Natural killer cell treated with Interleukin-12 subunit alpha and Interleukin-12 subunit beta and Interleukin-15 and Interleukin-18, amount 100 ng/mL, for 72 hours (primary cell): ENCODE measurements at regions not wholly inside any gene's neighbourhood (a gene's known extent, or its start where the extent isn't known, plus 50 kb on each side); places are given as distances from the start of the nearest gene placed in this dataset.

Experiments
- ATAC-seq, 2 donors: fragments of 150-1000 bp; cut with Tn5 transposase in 1 of 2; sonication (Bioruptor Pico), chemical (Tn5 transposase) in 1 of 2; 2 replicates each; pipeline ENCODE4 v1.10.0; 2021
- DNase-seq: peaks from one replicate; pipeline ENCODE4 v3.0.0; 2022; ENCODE audit warnings: low spot score
- H3K27ac Mint-ChIP-seq, 2 donors: 1 replicate in 1 of 2; 2 replicates in 1 of 2; pipeline ENCODE4 v1.8.0; 2022; ENCODE audit warnings: mixed read lengths in 2 of 2, mild to moderate bottlenecking in 1 of 2, moderate library complexity in 1 of 2
- H3K27me3 Mint-ChIP-seq, 2 donors: 1 replicate in 1 of 2; 2 replicates in 1 of 2; pipeline ENCODE4 v1.8.0; 2022; ENCODE audit warnings: mixed read lengths in 2 of 2
- H3K36me3 Mint-ChIP-seq: one replicate; pipeline ENCODE4 v1.8.0; 2022; ENCODE audit warnings: mixed read lengths
- H3K4me1 Mint-ChIP-seq, 2 donors: 1 replicate in 1 of 2; 2 replicates in 1 of 2; pipeline ENCODE4 v1.8.0; 2022; ENCODE audit warnings: low read depth in 2 of 2, mixed read lengths in 2 of 2, mild to moderate bottlenecking in 1 of 2
- H3K4me3 Mint-ChIP-seq: one replicate; pipeline ENCODE4 v1.8.0; 2022; ENCODE audit warnings: mixed read lengths
- H3K9me3 Mint-ChIP-seq: 2 replicates; pipeline ENCODE4 v1.8.0; 2022; ENCODE audit warnings: mixed read lengths

DNA sequence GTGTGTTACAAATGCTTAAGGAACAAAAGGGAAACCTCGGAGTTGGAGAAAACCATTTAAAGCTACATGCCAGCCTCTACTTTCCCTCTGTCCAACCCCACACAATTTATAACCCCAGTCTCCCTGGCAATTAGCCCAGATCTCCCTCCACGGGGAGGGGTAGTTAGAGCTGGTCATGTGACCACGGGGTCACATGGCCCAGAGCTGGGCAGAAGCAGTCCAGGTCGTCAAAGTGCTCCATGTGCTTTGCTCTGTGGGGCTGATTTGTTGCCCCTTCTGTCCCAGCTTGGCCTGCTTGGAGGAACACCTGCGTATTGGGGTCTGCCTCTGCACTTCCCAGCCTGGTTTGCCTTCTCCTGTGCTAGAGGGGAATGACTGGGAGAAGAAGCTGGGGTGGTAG, 219.1 kb downstream of the RBM19 start:
- H3K27me3 Mint-ChIP-seq = peaks cover 15 to 32% of the 10 kb centered on the region in 2 donors
- no peaks in the 10 kb centered on the region for H3K36me3 Mint-ChIP-seq
- no peaks in the 10 kb centered on the region for H3K4me1 Mint-ChIP-seq
- H3K9me3 Mint-ChIP-seq = no peaks in the 10 kb centered on the region
- ATAC-seq (no peak), DNase-seq (no peak)
- no peak overlapping the region for H3K4me3 Mint-ChIP-seq
- no peak overlapping the region for H3K27ac Mint-ChIP-seq

- no peak for ATAC-seq
- Mint-ChIP-seq H3K36me3 (no peaks in the 10 kb centered on the region), H3K27me3 (peaks cover 22 to 35% of the 10 kb centered on the region in 2 donors)
Measured at GRCh38 chr12:113744802-113745395, 221.2 kb downstream of the RBM19 start.

DNA sequence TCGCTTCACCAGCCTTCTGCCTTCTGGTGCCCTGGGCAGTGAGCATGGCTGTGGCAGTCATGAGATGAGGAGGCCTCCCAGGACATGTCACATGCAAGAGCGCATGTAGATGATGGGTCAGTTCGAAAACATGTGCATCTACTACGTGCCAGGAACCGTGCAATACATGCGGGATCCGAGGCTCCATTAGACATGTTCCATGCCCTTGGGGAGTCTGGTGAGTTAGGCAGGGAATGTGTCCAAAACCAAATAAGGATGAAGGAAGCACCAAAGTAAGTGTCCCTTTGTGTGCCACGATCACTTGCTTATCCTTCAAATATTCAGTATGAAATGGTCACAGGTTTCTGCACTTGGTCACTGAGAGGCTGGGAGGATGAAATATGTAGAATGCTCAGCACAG, 223.3 kb downstream of the RBM19 start:
- no peak overlapping the region for H3K4me3 Mint-ChIP-seq
- H3K4me1 Mint-ChIP-seq = no peaks in the 10 kb centered on the region
- H3K9me3 Mint-ChIP-seq = no peaks in the 10 kb centered on the region
- peaks cover 24 to 45% of the 10 kb centered on the region in 2 donors for H3K27me3 Mint-ChIP-seq
- no peak for DNase-seq
- peak in 1 of 2 donors; percentile 13 for ATAC-seq
- H3K27ac Mint-ChIP-seq = no peak overlapping the region
- no peaks in the 10 kb centered on the region for H3K36me3 Mint-ChIP-seq

More at GRCh38 chr12:113744802-113745395, 221.2 kb downstream of the RBM19 start:
- Mint-ChIP-seq H3K4me3 (no peak overlapping the region), H3K27ac (no peak overlapping the region), H3K9me3 (no peaks in the 10 kb centered on the region), H3K4me1 (no peaks in the 10 kb centered on the region)
- DNase-seq = no peak

GRCh38 chr12:113740699-113741098, 225.4 kb downstream of the RBM19 start:
- DNase-seq = no peak
- H3K4me1 Mint-ChIP-seq = no peaks in the 10 kb centered on the region
- no peaks in the 10 kb centered on the region for H3K9me3 Mint-ChIP-seq
- H3K36me3 Mint-ChIP-seq = no peaks in the 10 kb centered on the region
- no peak overlapping the region for H3K27ac Mint-ChIP-seq
- no peak for ATAC-seq
- H3K4me3 Mint-ChIP-seq = no peak overlapping the region
- H3K27me3 Mint-ChIP-seq = peaks cover 20 to 38% of the 10 kb centered on the region in 2 donors

DNA sequence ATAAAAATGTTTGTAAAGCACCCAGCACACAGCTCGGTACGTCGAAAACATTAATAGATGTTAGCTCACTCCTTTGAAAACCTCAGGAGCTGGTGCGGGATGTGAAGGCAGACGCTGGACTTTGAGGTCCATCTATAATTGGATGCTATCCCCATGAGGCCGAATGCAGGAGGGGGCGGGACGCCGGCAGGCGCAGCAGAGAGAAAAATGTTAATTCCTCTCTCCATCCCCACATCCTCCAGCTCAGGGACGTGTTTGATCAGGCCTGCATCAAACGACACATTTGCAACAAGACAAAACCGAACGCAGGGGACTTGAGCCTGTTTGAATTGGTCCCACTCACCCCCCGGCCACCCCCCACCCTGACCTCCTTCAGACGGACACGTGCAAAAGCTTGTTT, 231.0 kb downstream of the RBM19 start:
- Mint-ChIP-seq H3K9me3 (no peaks in the 10 kb centered on the region), H3K4me1 (no peaks in the 10 kb centered on the region), H3K36me3 (no peaks in the 10 kb centered on the region), H3K27me3 (peaks cover 9 to 41% of the 10 kb centered on the region in 2 donors), H3K4me3 (no peak overlapping the region), H3K27ac (no peak overlapping the region)
- DNase-seq (no peak), ATAC-seq (no peak)

GRCh38 chr12:113734503-113734902, 231.6 kb downstream of the RBM19 start:
- Mint-ChIP-seq H3K4me1 (no peaks in the 10 kb centered on the region), H3K9me3 (no peaks in the 10 kb centered on the region), H3K36me3 (no peaks in the 10 kb centered on the region), H3K27me3 (peaks cover 9 to 38% of the 10 kb centered on the region in 2 donors), H3K27ac (no peak overlapping the region), H3K4me3 (no peak overlapping the region)
- ATAC-seq (no peak), DNase-seq (no peak)

GRCh38 chr12:113732916-113733315, 233.2 kb downstream of the RBM19 start:
- Mint-ChIP-seq H3K27ac (no peak overlapping the region), H3K36me3 (no peaks in the 10 kb centered on the region), H3K27me3 (peaks cover 9 to 29% of the 10 kb centered on the region in 2 donors), H3K4me3 (no peak overlapping the region), H3K4me1 (no peaks in the 10 kb centered on the region), H3K9me3 (no peaks in the 10 kb centered on the region)
- DNase-seq (no peak), ATAC-seq (peak in 1 of 2 donors; percentile 25)

GRCh38 chr12:113727651-113728061, 238.5 kb downstream of the RBM19 start:
- ATAC-seq = no peak
- H3K36me3 Mint-ChIP-seq = no peaks in the 10 kb centered on the region
- H3K9me3 Mint-ChIP-seq = no peaks in the 10 kb centered on the region
- H3K27ac Mint-ChIP-seq = no peak overlapping the region
- no peak overlapping the region for H3K4me3 Mint-ChIP-seq
- no peak for DNase-seq
- H3K4me1 Mint-ChIP-seq = no peaks in the 10 kb centered on the region
- H3K27me3 Mint-ChIP-seq = peaks cover 4 to 7% of the 10 kb centered on the region in 2 donors

- Mint-ChIP-seq H3K27me3 (peaks cover 4 to 7% of the 10 kb centered on the region in 2 donors), H3K4me3 (no peak overlapping the region), H3K27ac (no peak overlapping the region), H3K9me3 (no peaks in the 10 kb centered on the region), H3K36me3 (no peaks in the 10 kb centered on the region), H3K4me1 (no peaks in the 10 kb centered on the region)
- no peak for DNase-seq
- ATAC-seq = no peak
Measured at GRCh38 chr12:113726254-113726819, 239.8 kb downstream of the RBM19 start.

DNA sequence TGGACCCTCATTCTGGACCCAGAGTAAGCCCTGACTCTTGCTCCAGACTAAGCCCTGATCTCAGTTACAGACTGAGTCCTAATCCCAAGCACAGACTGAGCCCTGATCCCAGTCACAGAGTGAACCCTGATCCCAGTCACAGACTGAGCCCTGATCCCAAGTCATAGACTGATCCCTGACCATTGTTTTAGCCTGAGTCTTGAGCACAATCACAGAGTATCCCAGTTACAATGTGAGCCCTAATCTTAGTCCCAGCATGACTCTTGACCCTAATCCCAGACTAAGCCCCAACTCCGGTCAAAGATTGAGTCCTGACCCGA, 240.6 kb downstream of the RBM19 start:
- no peak overlapping the region for H3K27ac Mint-ChIP-seq
- H3K4me3 Mint-ChIP-seq = no peak overlapping the region
- no peaks in the 10 kb centered on the region for H3K36me3 Mint-ChIP-seq
- H3K4me1 Mint-ChIP-seq = no peaks in the 10 kb centered on the region
- no peak for ATAC-seq
- peaks cover 4 to 7% of the 10 kb centered on the region in 2 donors for H3K27me3 Mint-ChIP-seq
- DNase-seq = no peak
- no peaks in the 10 kb centered on the region for H3K9me3 Mint-ChIP-seq

DNA sequence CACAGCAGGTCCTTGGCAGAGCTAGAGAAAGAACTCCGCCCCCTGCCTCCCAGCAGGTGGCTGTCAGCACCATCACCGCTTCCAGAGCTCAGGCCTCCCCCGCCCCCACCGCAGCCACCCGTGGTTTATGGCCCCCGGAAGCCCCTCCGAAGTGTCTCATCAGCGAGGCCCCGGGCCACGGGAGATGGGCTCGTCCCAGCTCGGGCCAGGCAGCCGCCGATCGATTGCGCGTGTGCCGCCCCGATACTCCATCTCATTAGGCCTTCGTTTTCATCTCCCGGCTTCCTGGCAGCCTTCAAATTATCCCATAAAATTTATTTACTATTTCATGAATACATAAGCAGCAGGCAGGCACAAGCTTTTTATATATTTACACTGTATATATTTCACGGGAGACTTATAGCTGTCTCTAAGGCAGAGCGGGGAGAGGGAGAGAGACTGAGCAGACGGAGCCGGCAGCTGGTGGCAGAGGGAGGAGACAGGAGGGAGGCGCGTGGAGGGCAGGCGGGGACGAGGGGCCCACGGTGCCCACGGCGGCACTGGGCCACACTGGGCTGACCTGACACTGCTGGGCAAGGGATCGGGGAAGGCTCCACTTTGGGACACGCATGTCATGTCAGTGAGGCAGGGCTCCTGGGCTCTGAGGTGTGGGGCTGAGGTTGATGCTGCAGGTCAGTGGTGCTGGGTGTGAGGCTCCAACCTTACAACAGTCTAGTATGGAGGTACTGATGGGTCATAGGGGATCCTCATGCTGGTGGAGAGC, 241.2 kb downstream of the RBM19 start:
- peaks cover 3 to 4% of the 10 kb centered on the region in 2 donors for H3K27me3 Mint-ChIP-seq
- peak; percentile 13 to 52 for ATAC-seq

GRCh38 chr12:113723631-113724030, 242.5 kb downstream of the RBM19 start:
- Mint-ChIP-seq H3K36me3 (no peaks in the 10 kb centered on the region), H3K4me3 (no peak overlapping the region), H3K27ac (no peak overlapping the region), H3K9me3 (no peaks in the 10 kb centered on the region), H3K4me1 (no peaks in the 10 kb centered on the region), H3K27me3 (peaks cover 1 to 4% of the 10 kb centered on the region in 2 donors)
- ATAC-seq = no peak
- DNase-seq = no peak

More for the DNA sequence above, 241.2 kb downstream of the RBM19 start:
- no peaks in the 10 kb centered on the region for H3K9me3 Mint-ChIP-seq
- no peaks in the 10 kb centered on the region for H3K4me1 Mint-ChIP-seq
- no peak overlapping the region for H3K27ac Mint-ChIP-seq
- no peak overlapping the region for H3K4me3 Mint-ChIP-seq
- no peak for DNase-seq
- no peaks in the 10 kb centered on the region for H3K36me3 Mint-ChIP-seq

GRCh38 chr12:113722747-113723146, 243.4 kb downstream of the RBM19 start:
- H3K27ac Mint-ChIP-seq = no peak overlapping the region
- DNase-seq = no peak
- no peak overlapping the region for H3K4me3 Mint-ChIP-seq
- peaks cover 4 to 6% of the 10 kb centered on the region in 2 donors for H3K27me3 Mint-ChIP-seq
- no peaks in the 10 kb centered on the region for H3K4me1 Mint-ChIP-seq
- H3K36me3 Mint-ChIP-seq = no peaks in the 10 kb centered on the region
- no peak for ATAC-seq
- no peaks in the 10 kb centered on the region for H3K9me3 Mint-ChIP-seq

- Mint-ChIP-seq H3K27me3 (peaks cover 2 to 6% of the 10 kb centered on the region in 2 donors), H3K4me1 (no peaks in the 10 kb centered on the region), H3K4me3 (no peak overlapping the region), H3K27ac (no peak overlapping the region), H3K36me3 (no peaks in the 10 kb centered on the region), H3K9me3 (no peaks in the 10 kb centered on the region)
- DNase-seq (no peak), ATAC-seq (no peak)
Measured at GRCh38 chr12:113720629-113721028, 245.5 kb downstream of the RBM19 start.
